ENCODE measurements at regions not wholly inside any gene's neighbourhood (a gene's known extent, or its start where the extent isn't known, plus 50 kb on each side); places are given as distances from the start of the nearest gene placed in this dataset.
"Not testable (repeated sequence)": the region's sequence is repeated elsewhere in the genome, so short reads cannot be mapped to it uniquely, and the experiment has no call there.

DNA sequence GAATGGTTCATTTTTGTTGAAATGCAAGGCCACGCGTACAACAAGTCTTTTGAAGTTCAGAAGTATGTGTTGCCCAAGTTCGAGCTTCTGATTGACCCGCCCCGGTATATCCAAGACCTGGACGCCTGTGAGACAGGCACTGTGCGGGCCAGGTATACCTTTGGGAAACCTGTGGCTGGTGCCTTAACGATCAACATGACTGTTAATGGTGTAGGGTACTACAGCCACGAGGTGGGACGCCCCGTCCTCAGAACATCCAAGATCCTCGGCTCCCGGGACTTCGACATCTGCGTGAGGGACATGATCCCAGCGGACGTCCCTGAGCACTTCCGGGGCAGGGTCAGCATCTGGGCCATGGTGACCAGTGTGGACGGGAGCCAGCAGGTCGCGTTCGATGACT lies 1246.9 kb upstream of the PHF14 start:
- not testable (repeated sequence) for DNase-seq

- not testable (repeated sequence) for DNase-seq
These were observed 1246.2 kb upstream of the PHF14 start for GRCh38 chr7:9727467-9727869.

DNA sequence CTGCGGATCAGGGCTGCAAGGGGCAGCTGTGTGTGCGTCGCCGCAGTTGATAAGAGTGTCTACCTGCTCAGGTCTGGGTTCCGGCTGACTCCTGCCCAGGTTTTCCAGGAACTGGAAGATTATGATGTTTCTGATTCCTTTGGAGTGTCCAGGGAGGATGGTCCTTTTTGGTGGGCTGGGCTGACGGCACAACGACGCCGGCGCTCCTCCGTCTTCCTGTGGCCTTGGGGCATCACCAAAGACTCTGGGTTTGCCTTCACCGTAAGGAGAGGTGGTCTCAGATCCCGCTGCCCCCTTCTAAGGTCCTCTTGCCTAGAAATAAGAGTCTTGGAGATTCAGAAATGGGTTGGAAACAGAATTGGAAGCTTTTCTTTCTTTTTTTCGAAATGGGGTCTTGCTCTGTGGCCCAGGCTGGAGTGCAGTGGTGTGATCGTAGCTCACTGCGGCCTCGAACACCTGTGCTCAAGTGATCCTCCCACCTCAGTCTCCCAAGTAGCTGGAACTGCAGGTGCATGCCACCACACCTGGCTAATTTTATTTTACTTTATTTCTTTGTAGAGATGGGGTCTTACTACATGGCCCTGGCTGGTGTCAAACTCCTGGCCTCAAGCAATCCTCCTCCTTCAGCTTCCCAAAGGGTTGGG lies 1245.5 kb upstream of the PHF14 start:
- DNase-seq, result not testable (repeated sequence)

GRCh38 chr7:9752033-9752432 lies 1221.6 kb upstream of the PHF14 start:
- DNase-seq, result no peak

DNA sequence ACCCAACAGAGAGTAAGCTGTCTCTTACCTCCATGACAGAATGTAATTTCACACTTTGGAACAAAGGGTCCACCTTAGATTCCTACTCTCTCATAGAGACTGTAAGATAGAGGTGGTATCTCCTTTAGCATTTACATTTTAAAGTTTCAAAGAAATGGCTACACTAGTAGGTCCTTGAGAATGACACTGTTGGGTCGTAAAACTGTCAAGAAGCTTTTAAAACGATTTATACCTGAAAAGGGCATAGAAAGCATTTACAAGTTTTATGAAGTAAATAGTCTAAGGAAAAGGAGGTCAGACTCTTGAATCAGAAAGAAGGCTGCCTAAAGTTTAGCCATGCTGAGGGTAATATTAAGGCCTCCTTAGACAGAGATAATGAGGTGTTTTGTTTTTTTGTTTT lies 1212.4 kb upstream of the PHF14 start:
- DNase-seq, result no peak

- no peak for DNase-seq
These were observed 1196.8 kb upstream of the PHF14 start for GRCh38 chr7:9776900-9777299.

DNA sequence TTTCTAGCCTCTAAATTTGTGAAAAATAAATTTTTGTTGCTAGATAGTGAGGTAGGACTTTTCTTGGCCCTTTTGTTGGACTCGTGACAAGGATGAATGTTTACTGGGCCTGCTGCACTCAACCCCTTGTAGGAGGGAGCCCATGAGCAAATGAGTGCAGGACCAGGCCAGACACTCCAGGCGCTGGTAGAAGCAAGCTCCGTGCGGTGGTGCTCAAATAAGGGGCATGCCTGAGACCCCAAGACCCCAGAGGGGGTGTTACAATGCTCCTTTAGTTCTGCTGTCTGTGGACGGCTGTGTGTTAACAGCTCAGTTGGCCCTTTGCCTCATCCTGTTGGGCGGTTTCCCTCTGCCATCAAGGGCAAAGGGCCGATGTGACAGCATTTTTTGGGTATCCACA lies 1195.3 kb upstream of the PHF14 start:
- DNase-seq, result no peak

DNA sequence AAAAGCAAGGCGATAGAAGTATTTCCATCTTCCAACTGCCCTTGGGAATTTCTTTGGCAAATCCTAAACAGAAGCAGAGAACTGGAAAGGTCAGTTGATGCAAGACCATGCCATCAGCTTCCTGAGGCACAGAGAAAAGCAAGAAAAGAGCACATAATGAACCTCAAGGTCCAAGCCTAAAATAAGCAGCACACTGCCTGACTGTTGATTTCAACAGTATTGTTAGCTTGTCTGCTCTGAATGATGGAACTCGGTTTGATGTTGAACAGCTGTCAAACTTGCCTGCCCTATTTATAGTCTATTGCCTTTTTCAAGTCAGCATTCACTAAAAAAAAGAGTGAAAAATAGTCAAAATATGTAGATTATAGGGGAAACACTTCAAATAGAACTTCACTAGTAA lies 1192.0 kb upstream of the PHF14 start:
- no peak for DNase-seq

DNA sequence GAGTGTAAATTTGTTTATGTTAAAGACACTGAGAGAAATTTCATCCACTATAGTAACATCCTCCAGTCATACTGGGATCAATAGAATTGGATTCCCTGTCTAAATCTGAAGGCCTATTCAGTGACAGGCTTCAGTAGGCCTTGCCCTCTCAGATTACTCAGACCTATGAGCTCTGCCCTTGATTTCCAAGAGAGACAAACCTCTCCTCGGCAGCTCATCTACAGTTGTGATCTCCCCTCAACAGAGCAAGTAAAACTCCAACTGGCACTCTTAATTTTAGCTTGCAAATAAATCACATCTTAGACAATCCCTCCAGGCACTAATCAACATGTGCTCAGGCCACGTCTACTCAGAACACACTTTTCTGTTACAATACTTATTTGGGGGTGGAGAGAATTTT lies 1191.4 kb upstream of the PHF14 start:
- DNase-seq, result no peak

DNA sequence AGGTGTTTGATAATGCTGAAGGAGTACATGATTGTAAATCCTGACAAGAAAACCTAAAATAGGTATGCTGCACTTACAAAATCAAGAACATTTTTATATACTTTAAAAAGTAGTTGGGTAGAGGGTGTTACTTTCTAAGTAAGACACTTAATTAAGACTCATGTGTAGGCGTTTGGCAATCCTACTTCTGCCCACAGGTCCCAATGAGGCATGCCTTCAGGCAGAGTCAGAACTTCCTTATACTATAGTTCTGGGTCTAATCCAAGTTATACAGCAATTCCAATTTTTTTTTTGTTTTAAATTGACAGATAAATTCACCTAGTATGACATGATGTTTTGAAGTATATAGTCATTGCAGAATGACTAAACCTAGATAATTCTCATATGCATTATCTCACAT lies 1188.5 kb upstream of the PHF14 start:
- no peak for DNase-seq

- DNase-seq, result no peak
These were observed 1177.4 kb upstream of the PHF14 start for GRCh38 chr7:9796241-9796640.

DNA sequence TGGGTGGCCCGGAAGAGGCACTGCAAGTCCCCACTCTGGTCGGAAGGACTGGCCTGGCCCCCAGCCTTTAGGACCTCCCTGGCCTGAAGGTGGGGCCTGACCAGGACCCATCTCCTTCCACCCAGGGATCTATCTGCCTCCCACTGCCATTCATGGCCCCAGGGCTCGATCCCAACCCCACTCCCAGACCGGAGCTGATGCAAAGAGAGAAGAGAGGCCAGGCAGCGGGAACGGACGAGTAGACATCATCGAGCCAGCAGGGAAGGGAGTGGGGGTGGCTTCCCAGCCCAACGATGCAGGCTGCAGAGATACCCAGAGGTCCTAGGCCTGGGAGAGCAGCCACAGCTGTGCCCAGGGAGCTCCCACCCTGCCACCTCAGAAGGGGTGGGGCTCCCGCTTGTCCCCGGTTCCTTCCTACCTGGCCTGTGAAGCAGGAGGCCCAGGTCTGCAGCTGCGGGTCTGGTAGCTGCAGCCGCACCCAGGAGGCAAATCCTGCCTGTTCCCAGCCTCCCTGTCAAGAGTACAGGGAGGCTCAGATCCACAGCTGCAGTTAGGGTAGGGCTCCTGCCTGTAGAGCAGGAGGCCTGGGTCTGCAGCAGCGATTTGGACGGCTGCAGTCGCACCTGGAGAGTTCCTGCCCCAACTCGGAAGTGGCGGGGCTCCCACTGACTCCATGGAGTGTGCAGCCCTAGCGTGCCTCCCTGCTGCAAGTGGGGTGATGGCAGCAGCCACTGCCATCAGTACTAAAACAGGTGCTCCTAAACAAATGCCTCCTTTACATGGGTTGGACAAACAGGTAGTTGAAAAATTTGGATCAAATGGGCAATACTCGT lies 1151.0 kb upstream of the PHF14 start:
- no peak for DNase-seq

GRCh38 chr7:9835199-9835598 lies 1138.5 kb upstream of the PHF14 start:
- no peak for DNase-seq

GRCh38 chr7:9836671-9837070 lies 1137.0 kb upstream of the PHF14 start:
- no peak for DNase-seq

- DNase-seq, result no peak
These were observed 1131.4 kb upstream of the PHF14 start for GRCh38 chr7:9842301-9842700.

- DNase-seq, result no peak
These were observed 1126.8 kb upstream of the PHF14 start for GRCh38 chr7:9846902-9847301.

DNA sequence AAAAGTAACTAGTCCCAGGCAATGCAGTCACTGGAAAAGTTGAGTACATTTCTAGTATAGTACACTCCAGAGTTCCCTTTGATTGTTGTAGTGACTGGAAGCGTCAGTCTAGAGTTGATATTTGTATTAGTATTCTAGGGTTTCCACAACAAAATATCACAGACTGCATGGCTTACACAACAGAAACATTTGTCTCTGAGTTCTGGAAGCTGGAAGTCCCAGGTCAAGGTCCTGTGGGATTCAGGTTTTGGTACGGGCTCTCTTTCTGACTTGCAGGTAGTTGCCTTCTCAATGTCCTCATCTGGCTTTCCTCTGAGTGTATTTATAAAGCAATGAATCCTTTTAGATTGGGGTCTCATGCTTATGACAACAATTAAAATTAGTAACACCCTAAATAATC lies 1119.1 kb upstream of the PHF14 start:
- DNase-seq, result no peak

DNA sequence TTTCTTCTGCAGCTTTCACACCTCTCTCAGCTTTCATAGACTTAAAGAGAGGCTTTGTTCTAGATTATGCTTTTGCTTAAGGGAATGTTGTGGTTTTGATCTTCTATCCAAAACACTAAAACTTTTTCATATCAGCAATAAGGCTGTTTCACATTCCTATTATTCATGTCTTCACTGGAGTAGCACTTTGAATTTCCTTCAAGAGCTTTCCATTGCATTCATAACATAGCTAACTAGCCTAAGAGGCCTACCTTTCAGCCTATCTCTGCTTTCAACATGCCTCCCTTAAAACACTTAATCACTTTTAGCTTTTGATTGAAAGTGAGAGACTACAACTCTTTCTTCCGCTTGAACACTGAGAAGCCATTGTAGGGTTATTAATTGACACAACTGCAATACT lies 1117.0 kb upstream of the PHF14 start:
- DNase-seq, result no peak

GRCh38 chr7:9863545-9863944 lies 1110.1 kb upstream of the PHF14 start:
- DNase-seq, result no peak

DNA sequence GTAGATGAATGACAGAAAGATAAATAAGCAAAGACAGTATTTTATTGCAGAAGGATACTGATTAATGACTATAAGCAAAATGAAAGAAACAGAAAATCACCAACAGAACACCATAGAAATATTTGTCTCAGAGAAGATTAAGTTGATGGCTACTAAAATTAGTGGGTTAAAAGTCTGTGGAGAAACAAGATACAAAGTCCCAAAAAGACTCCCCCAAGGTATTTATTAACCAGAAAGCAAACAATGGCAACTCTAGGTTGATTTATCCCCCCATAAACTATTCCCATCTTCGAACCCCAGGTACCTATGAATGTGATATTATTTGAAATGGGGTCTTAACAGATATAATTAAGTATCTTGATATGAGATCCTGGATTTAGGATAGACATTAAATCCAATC lies 1104.5 kb upstream of the PHF14 start:
- DNase-seq, result no peak

- DNase-seq, result no peak
These were observed 1104.1 kb upstream of the PHF14 start for GRCh38 chr7:9869566-9869965.

DNA sequence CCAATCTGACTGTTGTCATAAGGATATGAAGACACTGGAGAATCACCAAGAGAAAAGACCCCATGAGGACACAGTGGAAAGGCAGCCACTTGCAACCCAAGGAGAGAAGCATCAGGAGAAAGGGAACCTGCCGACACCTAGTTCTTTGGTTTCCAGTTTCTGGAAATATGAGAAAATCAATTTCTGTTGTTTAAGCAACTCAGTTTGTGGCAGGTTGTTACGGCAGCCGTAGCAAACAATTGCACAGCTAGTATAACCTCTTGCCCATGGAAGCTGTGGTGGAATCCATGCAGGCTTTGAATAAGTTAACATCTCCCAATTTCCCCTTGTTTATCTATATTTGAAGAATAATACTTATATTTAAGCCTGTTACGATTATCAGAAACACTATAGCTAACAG lies 1103.0 kb upstream of the PHF14 start:
- DNase-seq, result no peak

DNA sequence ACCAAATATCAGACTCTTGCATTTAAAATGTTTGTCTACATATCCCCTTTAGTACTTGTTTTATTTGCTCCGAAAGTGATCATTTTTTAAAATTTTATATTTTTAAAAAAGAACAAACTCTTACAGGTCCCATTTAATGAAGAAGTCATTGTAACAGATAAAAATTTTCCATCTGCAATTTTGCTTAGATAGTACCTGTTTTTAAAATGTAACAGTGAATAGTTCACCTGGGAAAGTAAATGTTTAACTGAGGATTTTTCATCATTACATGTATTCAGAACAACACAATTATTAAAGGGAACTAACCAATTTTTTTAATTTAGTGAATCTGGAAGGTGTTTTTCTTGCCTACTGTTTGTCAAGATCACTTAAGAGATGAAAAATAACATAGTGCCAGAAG lies 1099.5 kb upstream of the PHF14 start:
- no peak for DNase-seq

DNA sequence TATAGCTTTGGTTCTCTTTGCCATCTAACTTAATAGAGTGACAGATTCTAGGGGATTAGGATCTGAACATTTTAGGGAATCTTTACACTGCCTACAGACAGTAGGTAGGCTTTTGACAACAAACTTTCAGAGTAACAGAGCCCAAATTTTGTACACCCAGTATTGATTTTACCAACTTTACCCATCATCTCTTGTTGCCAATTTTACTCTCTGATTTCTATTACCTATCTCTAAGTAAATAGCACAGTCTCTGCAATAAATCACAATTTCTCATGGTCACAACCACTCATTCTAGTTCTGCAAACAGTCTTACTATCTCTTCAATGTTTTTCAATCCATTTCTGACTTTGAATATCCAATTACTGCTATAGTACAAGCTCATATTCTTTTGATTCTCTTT lies 1097.6 kb upstream of the PHF14 start:
- no peak for DNase-seq

DNA sequence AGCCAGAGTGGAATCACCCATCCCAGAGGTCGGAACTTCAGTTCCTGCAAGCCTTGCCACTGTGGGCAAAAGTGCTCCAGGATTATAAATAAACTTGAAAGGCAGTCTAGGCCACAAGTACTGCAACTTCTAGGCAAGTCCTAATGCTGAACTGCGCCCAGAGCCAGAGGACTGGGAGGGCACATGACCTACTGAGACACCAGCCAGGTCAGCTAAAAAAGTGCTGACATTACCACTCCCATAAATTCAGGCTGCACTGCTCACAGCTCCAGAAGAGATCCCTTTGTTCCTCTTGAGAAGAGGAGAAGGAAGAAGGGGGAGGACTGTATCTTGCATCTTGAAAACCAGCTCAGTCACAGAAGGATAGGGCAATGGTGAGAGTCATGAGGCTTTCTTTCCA lies 1084.1 kb upstream of the PHF14 start:
- DNase-seq, result no peak
